Esophagus muscularis mucosa (tissue), 4 donors: ENCODE measurements at regions not wholly inside any gene's neighbourhood (a gene's known extent, or its start where the extent isn't known, plus 50 kb on each side); places are given as distances from the start of the nearest gene placed in this dataset.
"Not testable (repeated sequence)": the region's sequence is repeated elsewhere in the genome, so short reads cannot be mapped to it uniquely, and the experiment has no call there.

Experiments
- DNase-seq: peaks from one replicate; pipeline ENCODE4 v3.0.0-alpha.2; 2017; ENCODE audit errors: extremely low spot score
- H3K27ac ChIP-seq, 4 donors: fragments of 200-600 bp; sonication (generic); replicated peaks in 1 of 4; 1 replicate in 3 of 4; 2 replicates in 1 of 4; pipeline ENCODE4 v1.5.1; 2016 to 2019; ENCODE audit warnings: mild to moderate bottlenecking in 1 of 4
- H3K27me3 ChIP-seq, 4 donors: fragments of 200-600 bp; sonication (generic); one replicate each; pipeline versions ENCODE4 v1.5.1 to v1.6.0; 2016 to 2019
- H3K36me3 ChIP-seq, 4 donors: fragments of 200-600 bp; sonication (generic); one replicate each; pipeline ENCODE4 v1.5.1; 2016 to 2019
- H3K4me1 ChIP-seq, 4 donors: fragments of 200-600 bp; sonication (generic); one replicate each; pipeline ENCODE4 v1.5.1; 2016 to 2019
- H3K4me3 ChIP-seq, 4 donors: fragments of 200-600 bp; sonication (generic); 1 replicate in 2 of 4; 2 replicates in 2 of 4; pipeline ENCODE4 v1.5.1; 2016 to 2019; ENCODE audit warnings: mild to moderate bottlenecking in 4 of 4, moderate library complexity in 1 of 4
- H3K9me3 ChIP-seq, 4 donors: fragments of 200-600 bp; sonication (generic); 1 replicate in 3 of 4; 2 replicates in 1 of 4; pipeline ENCODE4 v1.5.1; 2016 to 2019
- CTCF ChIP-seq, 3 experiments: fragments of 200-600 bp in 2 of 3; fragments of 450-650 bp in 1 of 3; sonication (generic) in 2 of 3; IDR thresholded peaks; one replicate each; pipeline ENCODE4 v1.5.1; 2017 to 2019; ENCODE audit warnings: antibody characterized with exemption in 3 of 3, mild to moderate bottlenecking in 2 of 3, moderate library complexity in 1 of 3
- EP300 ChIP-seq: sonication (generic); formaldehyde crosslinking; IDR thresholded peaks from one replicate; pipeline ENCODE4 v1.6.1; 2017; ENCODE audit warnings: antibody characterized with exemption
- POLR2A ChIP-seq: fragments of 450-650 bp; IDR thresholded peaks from one replicate; pipeline ENCODE4 v1.6.1; 2017; ENCODE audit warnings: antibody characterized with exemption, moderate library complexity, mild to moderate bottlenecking, low read depth
- POLR2AphosphoS5 ChIP-seq, 2 donors: sonication (generic); formaldehyde crosslinking; IDR thresholded peaks; one replicate each; pipeline ENCODE4 v1.6.1; 2017; ENCODE audit warnings: antibody characterized with exemption in 2 of 2
- WGBS: methylation state at CpG from one replicate; pipeline ENCODE4 v1.1.5; 2018; 5-methylcytosine and 5-hydroxymethylcytosine counted together
- intact Hi-C: fragments of 100-400 bp; cut with DNase I; formaldehyde crosslinking; loops from one replicate; pipeline ENCODE4 v1.15.1; 2023

- DNase-seq = peak; percentile 81
- intact Hi-C loops = no loop called here
- 82% methylated on average over 2 of the region's 2 CpGs for WGBS
- Histone ChIP-seq H3K27ac (no peak overlapping the region), H3K4me1 (no peaks in the 10 kb centered on the region), H3K27me3 (no peaks in the 10 kb centered on the region), H3K4me3 (no peak overlapping the region), H3K36me3 (no peaks in the 10 kb centered on the region), H3K9me3 (no peaks in the 10 kb centered on the region)
- TF ChIP-seq POLR2A = no peak
- no peak for TF ChIP-seq EP300
- no peak for TF ChIP-seq CTCF (IDR thresholded peaks at IDR 0.05)
- no peak for TF ChIP-seq POLR2AphosphoS5 (IDR thresholded peaks at IDR 0.05)
Observed at GRCh38 chr10:111299037-111299436, 222.2 kb downstream of the ADRA2A start.

GRCh38 chr10:111303887-111304286, 227.1 kb downstream of the ADRA2A start:
- no peaks in the 10 kb centered on the region for H3K36me3 ChIP-seq
- H3K4me3 ChIP-seq = no peak overlapping the region
- no peaks in the 10 kb centered on the region for H3K9me3 ChIP-seq
- no peaks in the 10 kb centered on the region for H3K4me1 ChIP-seq
- DNase-seq = no peak
- H3K27ac ChIP-seq = no peak overlapping the region
- H3K27me3 ChIP-seq = no peaks in the 10 kb centered on the region
- TF ChIP-seq POLR2AphosphoS5 (IDR thresholded peaks at IDR 0.05) (no peak), EP300 (no peak), CTCF (IDR thresholded peaks at IDR 0.05) (no peak), POLR2A (no peak)
- intact Hi-C loops = no loop called here
- 45% methylated on average over 4 of the region's 4 CpGs for WGBS

- Histone ChIP-seq H3K4me3 (peak overlapping the region in 3 of 4 donors; percentile 15 to 22 (median 19)), H3K36me3 (no peaks in the 10 kb centered on the region), H3K9me3 (no peaks in the 10 kb centered on the region), H3K27me3 (no peaks in the 10 kb centered on the region), H3K4me1 (no peaks in the 10 kb centered on the region), H3K27ac (no peak overlapping the region)
- intact Hi-C loops = no loop called here
- TF ChIP-seq POLR2AphosphoS5 (IDR thresholded peaks at IDR 0.05) = no peak
- 27% methylated on average over 4 of the region's 4 CpGs for WGBS
- no peak for DNase-seq
Observed at GRCh38 chr10:111316722-111317212, 239.9 kb downstream of the ADRA2A start.

- Histone ChIP-seq H3K9me3 (no peaks in the 10 kb centered on the region), H3K4me1 (no peaks in the 10 kb centered on the region), H3K27me3 (no peaks in the 10 kb centered on the region), H3K27ac (no peak overlapping the region), H3K36me3 (no peaks in the 10 kb centered on the region), H3K4me3 (no peak overlapping the region)
- DNase-seq = no peak
- TF ChIP-seq CTCF (IDR thresholded peaks at IDR 0.05) = no peak
- intact Hi-C loops = no loop called here
Observed at GRCh38 chr10:111319866-111320265, 243.0 kb downstream of the ADRA2A start.

- Histone ChIP-seq H3K4me1 (no peaks in the 10 kb centered on the region), H3K27me3 (no peaks in the 10 kb centered on the region), H3K27ac (no peak overlapping the region), H3K4me3 (no peak overlapping the region), H3K36me3 (no peaks in the 10 kb centered on the region), H3K9me3 (no peaks in the 10 kb centered on the region)
- intact Hi-C loops = no loop called here
- no peak for TF ChIP-seq CTCF (IDR thresholded peaks at IDR 0.05)
- no peak for TF ChIP-seq EP300
- no peak for TF ChIP-seq POLR2A
- TF ChIP-seq POLR2AphosphoS5 (IDR thresholded peaks at IDR 0.05) = no peak
- no peak for DNase-seq
- 89% methylated on average over 3 of the region's 3 CpGs for WGBS
Observed at GRCh38 chr10:111323389-111323966, 246.6 kb downstream of the ADRA2A start.

- H3K27ac ChIP-seq, DNase-seq, H3K4me1 ChIP-seq, H3K36me3 ChIP-seq, intact Hi-C loops, H3K9me3 ChIP-seq, H3K4me3 ChIP-seq, H3K27me3 ChIP-seq: not testable (repeated sequence)
- WGBS = 24% methylated on average over 1 of the region's 1 CpG
Observed at GRCh38 chr10:111332174-111332573, 255.3 kb downstream of the ADRA2A start.
